HFFc6 (cell line): ENCODE measurements at regions not wholly inside any gene's neighbourhood (a gene's known extent, or its start where the extent isn't known, plus 50 kb on each side); places are given as distances from the start of the nearest gene placed in this dataset.

ENCODE experiments used
- DNase-seq: peaks from one replicate; pipeline ENCODE4 v3.0.0-alpha.2; 2018
- H3K27ac Mint-ChIP-seq: 2 replicates; pipeline ENCODE4 v1.8.0; 2020; ENCODE audit warnings: mild to moderate bottlenecking, mixed read lengths
- H3K27me3 Mint-ChIP-seq: 2 replicates; pipeline ENCODE4 v1.8.0; 2021; ENCODE audit warnings: mild to moderate bottlenecking, moderate library complexity, mixed read lengths; ENCODE audit not compliant: insufficient read depth
- H3K36me3 Mint-ChIP-seq: 2 replicates; pipeline ENCODE4 v1.8.0; 2021; ENCODE audit warnings: low read depth, mixed read lengths
- H3K4me1 Mint-ChIP-seq: 2 replicates; pipeline ENCODE4 v1.8.0; 2020; ENCODE audit warnings: low read depth, mixed read lengths
- H3K4me3 Mint-ChIP-seq: 2 replicates; pipeline ENCODE4 v1.8.0; 2020; ENCODE audit warnings: mild to moderate bottlenecking, moderate library complexity, mixed read lengths
- H3K9me3 Mint-ChIP-seq: 2 replicates; pipeline ENCODE4 v1.8.0; 2020; ENCODE audit warnings: mild to moderate bottlenecking, mixed read lengths
- TF ChIP-seq, protein P1 (sequence below): fragments of 200-600 bp; sonication (generic); IDR thresholded peaks from 2 replicates; pipeline ENCODE4 v1.5.0; 2021; ENCODE audit warnings: antibody characterized with exemption, mild to moderate bottlenecking

- Mint-ChIP-seq H3K4me3 (no peak overlapping the region), H3K4me1 (peaks cover 29% of the 10 kb centered on the region), H3K27ac (no peak overlapping the region), H3K27me3 (no peaks in the 10 kb centered on the region), H3K36me3 (peaks cover 13% of the 10 kb centered on the region; the same call in 1 of the 2 replicates), H3K9me3 (peaks cover 12% of the 10 kb centered on the region; the same call in 1 of the 2 replicates)
- no peak for DNase-seq
- TF ChIP-seq, protein P1, sequence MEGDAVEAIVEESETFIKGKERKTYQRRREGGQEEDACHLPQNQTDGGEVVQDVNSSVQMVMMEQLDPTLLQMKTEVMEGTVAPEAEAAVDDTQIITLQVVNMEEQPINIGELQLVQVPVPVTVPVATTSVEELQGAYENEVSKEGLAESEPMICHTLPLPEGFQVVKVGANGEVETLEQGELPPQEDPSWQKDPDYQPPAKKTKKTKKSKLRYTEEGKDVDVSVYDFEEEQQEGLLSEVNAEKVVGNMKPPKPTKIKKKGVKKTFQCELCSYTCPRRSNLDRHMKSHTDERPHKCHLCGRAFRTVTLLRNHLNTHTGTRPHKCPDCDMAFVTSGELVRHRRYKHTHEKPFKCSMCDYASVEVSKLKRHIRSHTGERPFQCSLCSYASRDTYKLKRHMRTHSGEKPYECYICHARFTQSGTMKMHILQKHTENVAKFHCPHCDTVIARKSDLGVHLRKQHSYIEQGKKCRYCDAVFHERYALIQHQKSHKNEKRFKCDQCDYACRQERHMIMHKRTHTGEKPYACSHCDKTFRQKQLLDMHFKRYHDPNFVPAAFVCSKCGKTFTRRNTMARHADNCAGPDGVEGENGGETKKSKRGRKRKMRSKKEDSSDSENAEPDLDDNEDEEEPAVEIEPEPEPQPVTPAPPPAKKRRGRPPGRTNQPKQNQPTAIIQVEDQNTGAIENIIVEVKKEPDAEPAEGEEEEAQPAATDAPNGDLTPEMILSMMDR, result no peak
Observed at GRCh38 chr12:28079539-28079938, 107.0 kb upstream of the PTHLH start.

DNA sequence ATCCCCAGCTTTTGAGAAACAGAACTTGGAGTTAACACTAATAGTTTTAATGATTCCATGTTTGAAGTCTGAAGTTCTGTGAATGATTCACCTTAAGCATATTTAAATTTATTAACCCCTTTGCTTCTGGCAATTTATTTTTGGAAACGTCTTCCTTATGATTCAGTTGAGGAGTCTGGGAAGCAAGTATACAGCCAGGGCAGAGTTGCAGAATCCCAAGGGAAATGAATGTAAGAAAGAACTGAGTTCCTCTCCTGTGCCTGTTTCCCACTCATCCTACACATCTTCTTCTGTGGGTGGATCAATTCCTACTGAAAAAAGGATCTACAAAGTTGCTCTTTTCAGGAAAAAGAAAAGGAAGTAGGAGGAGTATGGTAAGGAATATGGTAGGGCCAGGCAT lies 108.2 kb upstream of the CCDC91 start:
- DNase-seq, result no peak
- H3K4me1 Mint-ChIP-seq, result peaks cover 42% of the 10 kb centered on the region
- peaks cover 4% of the 10 kb centered on the region; the same call in 1 of the 2 replicates for H3K36me3 Mint-ChIP-seq
- H3K27ac Mint-ChIP-seq, result no peak overlapping the region
- H3K9me3 Mint-ChIP-seq, result peaks cover under 1% of the 10 kb centered on the region; the same call in 1 of the 2 replicates
- TF ChIP-seq, protein P1, result no peak
- no peaks in the 10 kb centered on the region for H3K27me3 Mint-ChIP-seq
- no peak overlapping the region for H3K4me3 Mint-ChIP-seq

DNA sequence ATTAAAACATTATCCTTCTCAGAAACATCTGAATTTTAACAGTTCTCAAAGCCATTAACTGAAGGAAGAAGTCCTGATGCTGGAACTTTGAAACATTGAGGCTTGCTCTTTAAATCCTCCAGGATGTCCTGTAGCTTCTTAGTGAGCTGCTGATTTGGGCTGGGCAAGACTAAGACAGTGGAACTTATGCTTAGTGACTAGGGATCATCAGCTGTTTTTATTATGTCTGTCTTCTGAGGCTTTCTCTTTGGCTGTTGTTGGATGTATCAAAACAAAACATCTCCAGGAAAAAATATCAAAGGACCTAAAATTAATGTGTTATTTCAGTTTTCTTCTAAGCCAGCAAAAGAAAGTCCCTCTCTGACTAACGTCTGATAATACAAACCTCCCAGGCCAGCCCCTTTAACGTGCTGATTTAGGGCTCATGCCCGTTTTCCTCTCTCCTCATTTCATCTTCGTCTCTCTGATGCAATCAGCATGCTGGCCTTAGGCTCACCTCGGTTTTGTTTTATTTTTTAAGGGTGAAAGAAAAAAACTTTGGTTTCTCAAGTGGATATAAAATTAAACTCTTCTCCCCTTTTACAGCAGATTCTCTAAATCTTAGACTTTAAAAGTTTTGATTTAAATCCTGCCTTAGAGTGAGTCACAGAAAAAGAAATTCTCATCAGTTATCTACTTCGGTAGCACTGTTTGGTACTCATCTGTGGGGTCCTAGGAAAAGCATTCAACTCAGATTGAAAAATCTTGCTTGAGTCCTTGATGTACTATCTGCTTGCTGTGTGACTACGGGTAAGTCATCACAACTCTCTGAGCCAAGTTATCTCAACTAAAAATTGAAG lies 106.2 kb upstream of the CCDC91 start:
- H3K27me3 Mint-ChIP-seq, result no peaks in the 10 kb centered on the region
- H3K27ac Mint-ChIP-seq, result peak overlapping the region; percentile 61; the same call in 1 of the 2 replicates
- TF ChIP-seq, protein P1, result no peak
- no peaks in the 10 kb centered on the region for H3K9me3 Mint-ChIP-seq
- peak overlapping the region; percentile 72; the same call in 1 of the 2 replicates for H3K4me3 Mint-ChIP-seq
- no peak for DNase-seq
- H3K4me1 Mint-ChIP-seq, result peaks cover 52% of the 10 kb centered on the region
- no peaks in the 10 kb centered on the region for H3K36me3 Mint-ChIP-seq

- H3K36me3 Mint-ChIP-seq, result no peaks in the 10 kb centered on the region
- H3K27me3 Mint-ChIP-seq, result no peaks in the 10 kb centered on the region
- H3K27ac Mint-ChIP-seq, result no peak overlapping the region
- H3K9me3 Mint-ChIP-seq, result no peaks in the 10 kb centered on the region
- H3K4me3 Mint-ChIP-seq, result no peak overlapping the region
- TF ChIP-seq, protein P1, result no peak
- no peak for DNase-seq
- H3K4me1 Mint-ChIP-seq, result peaks cover 65% of the 10 kb centered on the region
Observed at GRCh38 chr12:28086521-28087155, 103.6 kb upstream of the CCDC91 start.

DNA sequence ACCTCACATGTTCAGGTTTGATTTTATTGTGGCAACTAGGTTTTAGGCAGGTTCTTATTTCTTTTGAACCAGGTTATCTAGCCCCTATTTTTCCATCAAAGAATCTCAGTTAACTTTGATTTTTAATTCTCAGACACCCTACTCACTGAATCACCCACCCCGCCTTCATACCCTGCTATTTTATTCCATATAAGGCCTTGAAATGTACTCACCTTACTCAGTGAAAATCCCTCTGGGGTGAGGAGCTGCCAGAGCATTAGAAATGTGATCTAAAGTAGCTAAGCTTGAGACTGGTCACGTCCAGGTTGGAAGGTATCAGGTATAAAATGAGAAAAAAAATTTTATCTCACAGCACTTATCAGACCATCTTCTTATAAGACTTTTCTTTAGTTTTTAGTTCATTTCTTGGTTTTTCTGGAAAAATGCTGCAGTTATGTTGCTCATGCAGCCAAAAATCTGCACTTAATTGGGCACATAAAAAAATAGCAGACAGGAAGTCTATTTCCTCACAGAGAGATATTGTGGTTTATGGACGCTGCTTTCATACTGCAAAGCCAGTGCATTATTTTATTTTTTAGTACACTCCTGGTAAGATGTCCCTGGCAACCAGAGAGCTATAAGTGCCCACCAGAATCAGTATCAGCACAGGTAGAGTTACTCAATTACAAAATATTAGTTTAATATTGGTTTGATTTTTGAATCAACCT lies 101.5 kb upstream of the CCDC91 start:
- peak overlapping the region; percentile 9; the same call in 1 of the 2 replicates for H3K27ac Mint-ChIP-seq
- H3K36me3 Mint-ChIP-seq, result no peaks in the 10 kb centered on the region
- no peaks in the 10 kb centered on the region for H3K9me3 Mint-ChIP-seq
- H3K27me3 Mint-ChIP-seq, result no peaks in the 10 kb centered on the region
- peaks cover 46% of the 10 kb centered on the region for H3K4me1 Mint-ChIP-seq
- DNase-seq, result peak; percentile 9
- TF ChIP-seq, protein P1, result no peak
- H3K4me3 Mint-ChIP-seq, result peak overlapping the region; percentile 68
